GM10266 (cell line): ENCODE measurements at regions not wholly inside any gene's neighbourhood (a gene's known extent, or its start where the extent isn't known, plus 50 kb on each side); places are given as distances from the start of the nearest gene placed in this dataset.

ENCODE experiments used
- DNase-seq: peaks from one replicate; pipeline ENCODE4 v3.0.0; 2012; ENCODE audit errors: extremely low spot score
- CTCF ChIP-seq: IDR thresholded peaks from 2 replicates; pipeline ENCODE4 v1.5.1; 2012; ENCODE audit warnings: mild to moderate bottlenecking, low read depth; ENCODE audit not compliant: control insufficient read depth, insufficient read depth; ENCODE audit errors: missing control alignments

GRCh38 chr5:27434335-27434734 is 395.9 kb upstream of the CDH9 start:
- no peak for TF ChIP-seq CTCF
- no peak for DNase-seq

GRCh38 chr5:27414099-27414498 is 375.7 kb upstream of the CDH9 start:
- DNase-seq: no peak
- no peak for TF ChIP-seq CTCF

GRCh38 chr5:27412384-27412783 is 374.0 kb upstream of the CDH9 start:
- TF ChIP-seq CTCF: no peak

GRCh38 chr5:27406020-27406419 is 367.6 kb upstream of the CDH9 start:
- no peak for TF ChIP-seq CTCF
- no peak for DNase-seq

More at GRCh38 chr5:27412384-27412783, 374.0 kb upstream of the CDH9 start:
- DNase-seq: no peak

- no peak for DNase-seq
- no peak for TF ChIP-seq CTCF
Measured at GRCh38 chr5:27403243-27403882, 365.0 kb upstream of the CDH9 start.

- DNase-seq: no peak
- TF ChIP-seq CTCF: no peak
Measured at GRCh38 chr5:27402828-27403227, 364.4 kb upstream of the CDH9 start.

GRCh38 chr5:27396998-27397397 is 358.6 kb upstream of the CDH9 start:
- no peak for DNase-seq
- no peak for TF ChIP-seq CTCF
